ENCODE measurements at regions not wholly inside any gene's neighbourhood (a gene's known extent, or its start where the extent isn't known, plus 50 kb on each side); places are given as distances from the start of the nearest gene placed in this dataset.

- no peak for TF ChIP-seq CTCF (IDR thresholded peaks at IDR 0.05; ENCODE audit: low read length)
- TF ChIP-seq EZH2 (optimal IDR thresholded peaks at IDR 0.05; ENCODE audit: low read depth, low read length), result no peak
- no peak for TF ChIP-seq EZH2phosphoT487 (IDR thresholded peaks at IDR 0.05; ENCODE audit: low read length)
These were observed 125.9 kb upstream of the SPON1 start for GRCh38 chr11:13836666-13837065.

All from MM.1S (cell line).